OCI-LY3 (cell line): ENCODE measurements at regions not wholly inside any gene's neighbourhood (a gene's known extent, or its start where the extent isn't known, plus 50 kb on each side); places are given as distances from the start of the nearest gene placed in this dataset.

Experiments
- H2AFZ ChIP-seq: fragments of 200-600, 300-600 bp; shearing (Covaris generic); 2 replicates; pipeline ENCODE4 v1.6.0; 2014; ENCODE audit warnings: antibody characterized with exemption, low read depth, low read length
- H3K27ac ChIP-seq: fragments of 200-600, 300-600 bp; sonication (generic); 2 replicates; pipeline ENCODE4 v1.5.1; 2014; ENCODE audit warnings: mild to moderate bottlenecking, low read length, moderate library complexity, mixed read lengths
- H3K27me3 ChIP-seq: fragments of 200-600, 300-600 bp; sonication (generic); 2 replicates; pipeline ENCODE4 v1.6.1; 2014; ENCODE audit warnings: low read depth, low read length, mixed read lengths
- H3K36me3 ChIP-seq: fragments of 200-600, 300-600 bp; sonication (generic); replicated peaks from 2 replicates; pipeline ENCODE3; 2014; ENCODE audit warnings: low read depth, low read length, mixed read lengths
- H3K4me1 ChIP-seq: fragments of 300-600, 200-600 bp; sonication (generic); 2 replicates; pipeline ENCODE4 v1.6.1; 2014; ENCODE audit warnings: low read length, mixed read lengths
- H3K4me2 ChIP-seq: fragments of 200-600, 300-600 bp; sonication (generic); 2 replicates; pipeline ENCODE4 v1.6.1; 2014; ENCODE audit warnings: low read length, mixed read lengths
- H3K4me3 ChIP-seq: fragments of 300-600, 200-600 bp; sonication (generic); 2 replicates; pipeline ENCODE4 v1.5.1; 2014; ENCODE audit warnings: antibody characterized with exemption, mild to moderate bottlenecking, low read length, moderate library complexity
- H3K79me2 ChIP-seq: fragments of 300-600, 200-600 bp; shearing (Covaris generic); 2 replicates; pipeline ENCODE4 v1.6.1; 2014; ENCODE audit warnings: mild to moderate bottlenecking, low read length, mixed read lengths
- H3K9ac ChIP-seq: fragments of 300-600, 200-600 bp; shearing (Covaris generic); 2 replicates; pipeline ENCODE4 v1.6.0; 2014; ENCODE audit warnings: mild to moderate bottlenecking, low read length, moderate library complexity
- H3K9me3 ChIP-seq: fragments of 200-600, 300-600 bp; shearing (Covaris generic); 2 replicates; pipeline ENCODE4 v1.6.1; 2014; ENCODE audit warnings: low read length, mixed read lengths; ENCODE audit not compliant: insufficient read depth
- H4K20me1 ChIP-seq: fragments of 200-600, 300-600 bp; sonication (generic); 2 replicates; pipeline ENCODE4 v1.6.1; 2016; ENCODE audit warnings: low read length, mixed read lengths; ENCODE audit not compliant: insufficient read depth
- CTCF ChIP-seq: fragments of 200-600, 300-600 bp; sonication (generic); IDR thresholded peaks from 2 replicates; pipeline ENCODE4 v1.5.1; 2014; ENCODE audit warnings: antibody characterized with exemption, low read length, low read depth
- EZH2phosphoT487 ChIP-seq: fragments of 200-600 bp; shearing (Covaris generic); IDR thresholded peaks from 2 replicates; pipeline ENCODE4 v1.6.1; 2018; ENCODE audit warnings: antibody characterized with exemption, mixed run types, low read depth

GRCh38 chr2:235135195-235135965 lies 183.6 kb downstream of the SH3BP4 start:
- Histone ChIP-seq H3K4me2 (no peak overlapping the region), H3K4me3 (no peak overlapping the region), H3K9me3 (no peaks in the 10 kb centered on the region), H3K27me3 (no peaks in the 10 kb centered on the region), H3K9ac (no peak overlapping the region), H3K36me3 (no peaks in the 10 kb centered on the region), H3K79me2 (no peaks in the 10 kb centered on the region), H3K4me1 (no peaks in the 10 kb centered on the region), H3K27ac (no peak overlapping the region), H2AFZ (no peak overlapping the region), H4K20me1 (no peaks in the 10 kb centered on the region)
- TF ChIP-seq CTCF (no peak), EZH2phosphoT487 (no peak)

- H3K4me2 ChIP-seq, result no peak overlapping the region
- H3K9ac ChIP-seq, result no peak overlapping the region
- H3K27ac ChIP-seq, result no peak overlapping the region
- H3K4me3 ChIP-seq, result no peak overlapping the region
- H3K9me3 ChIP-seq, result no peaks in the 10 kb centered on the region
- no peaks in the 10 kb centered on the region for H3K79me2 ChIP-seq
- no peaks in the 10 kb centered on the region for H4K20me1 ChIP-seq
- TF ChIP-seq EZH2phosphoT487 (no peak), CTCF (peak; percentile 26)
- H3K27me3 ChIP-seq, result no peaks in the 10 kb centered on the region
- H3K4me1 ChIP-seq, result no peaks in the 10 kb centered on the region
- no peak overlapping the region for H2AFZ ChIP-seq
- no peaks in the 10 kb centered on the region for H3K36me3 ChIP-seq
Measured at GRCh38 chr2:235135990-235136561, 184.3 kb downstream of the SH3BP4 start.

GRCh38 chr2:235138339-235138738 lies 186.5 kb downstream of the SH3BP4 start:
- H4K20me1 ChIP-seq, result no peaks in the 10 kb centered on the region
- no peaks in the 10 kb centered on the region for H3K36me3 ChIP-seq
- no peaks in the 10 kb centered on the region for H3K4me1 ChIP-seq
- H2AFZ ChIP-seq, result no peak overlapping the region
- no peak overlapping the region for H3K4me2 ChIP-seq
- H3K4me3 ChIP-seq, result no peak overlapping the region
- H3K79me2 ChIP-seq, result no peaks in the 10 kb centered on the region
- no peak overlapping the region for H3K27ac ChIP-seq
- no peaks in the 10 kb centered on the region for H3K27me3 ChIP-seq
- no peak overlapping the region for H3K9ac ChIP-seq
- no peak for TF ChIP-seq CTCF
- no peak for TF ChIP-seq EZH2phosphoT487
- H3K9me3 ChIP-seq, result no peaks in the 10 kb centered on the region

- no peaks in the 10 kb centered on the region for H3K79me2 ChIP-seq
- no peak overlapping the region for H3K9ac ChIP-seq
- H4K20me1 ChIP-seq, result no peaks in the 10 kb centered on the region
- H3K4me1 ChIP-seq, result no peaks in the 10 kb centered on the region
- H2AFZ ChIP-seq, result no peak overlapping the region
- no peak overlapping the region for H3K27ac ChIP-seq
- no peak for TF ChIP-seq EZH2phosphoT487
- no peak for TF ChIP-seq CTCF
- H3K27me3 ChIP-seq, result no peaks in the 10 kb centered on the region
- H3K36me3 ChIP-seq, result no peaks in the 10 kb centered on the region
- H3K4me3 ChIP-seq, result no peak overlapping the region
- no peak overlapping the region for H3K4me2 ChIP-seq
- no peaks in the 10 kb centered on the region for H3K9me3 ChIP-seq
Measured at GRCh38 chr2:235139956-235140800, 188.4 kb downstream of the SH3BP4 start.
